DMS53 treated with DMSO at 0.1 percent for 48 hours (cell line): ENCODE measurements at regions not wholly inside any gene's neighbourhood (a gene's known extent, or its start where the extent isn't known, plus 50 kb on each side); places are given as distances from the start of the nearest gene placed in this dataset.

Experiments used
- DNase-seq: peaks from one replicate; lab custom pipeline; 2025; ENCODE audit not compliant: unreplicated experiment; lab: John Stamatoyannopoulos, UW

DNA sequence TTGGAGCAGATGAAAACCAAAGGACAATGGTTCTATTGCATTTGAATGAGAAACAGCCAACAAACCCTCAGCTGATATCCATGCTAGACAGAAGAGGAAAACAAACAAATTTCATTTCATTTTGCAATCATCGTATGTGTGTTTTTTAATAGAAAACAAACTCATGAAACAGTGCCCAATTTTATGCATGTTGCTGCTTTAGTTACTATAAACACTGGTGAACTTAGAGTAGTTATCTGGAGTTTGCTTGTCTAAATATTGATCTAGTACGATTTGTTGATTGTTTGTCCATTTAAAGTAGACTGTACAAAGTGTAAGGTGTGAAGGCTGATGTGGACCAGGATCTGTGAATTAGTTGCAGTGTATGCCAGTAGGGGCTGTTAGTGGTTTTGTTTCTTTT lies 166.6 kb downstream of the KITLG start:
- DNase-seq: no peak

DNA sequence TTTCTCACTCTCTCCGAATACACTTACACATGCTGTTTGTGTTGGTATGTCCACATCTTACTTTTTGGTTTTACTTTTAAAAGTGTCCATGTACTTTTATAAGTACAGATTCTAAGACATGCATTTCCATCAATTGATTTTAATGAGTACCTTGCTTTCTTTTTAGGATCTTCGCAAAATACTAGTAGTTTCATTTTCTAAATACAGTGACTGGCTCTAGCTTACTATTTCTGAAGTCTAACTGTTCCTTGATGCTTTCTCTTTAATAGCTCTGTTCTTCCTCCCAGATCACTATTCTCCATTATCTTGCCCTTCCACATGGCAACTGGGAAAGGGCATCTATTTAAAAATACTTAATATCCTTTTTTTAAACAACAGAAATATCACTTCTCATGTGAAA lies 164.1 kb downstream of the KITLG start:
- no peak for DNase-seq

DNA sequence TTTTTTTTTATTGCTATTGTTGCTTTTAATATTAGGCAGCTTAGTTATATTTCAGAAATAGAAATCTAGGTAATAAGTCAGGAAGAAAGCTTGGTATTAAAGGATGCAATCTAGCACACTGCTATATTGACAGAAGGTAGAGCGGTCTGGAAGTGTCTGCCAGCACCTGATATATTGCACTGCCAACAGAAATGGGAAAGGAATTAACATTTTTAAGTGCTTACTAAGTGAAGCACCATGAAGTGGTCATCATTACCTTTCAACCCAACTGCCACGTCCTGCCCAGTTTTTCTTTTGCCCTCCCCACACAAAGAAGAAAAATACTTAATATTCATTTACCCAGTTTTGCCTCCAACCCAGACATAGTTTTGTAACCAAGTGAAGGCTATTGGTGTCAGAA lies 163.5 kb downstream of the KITLG start:
- DNase-seq: peak; percentile 22

DNA sequence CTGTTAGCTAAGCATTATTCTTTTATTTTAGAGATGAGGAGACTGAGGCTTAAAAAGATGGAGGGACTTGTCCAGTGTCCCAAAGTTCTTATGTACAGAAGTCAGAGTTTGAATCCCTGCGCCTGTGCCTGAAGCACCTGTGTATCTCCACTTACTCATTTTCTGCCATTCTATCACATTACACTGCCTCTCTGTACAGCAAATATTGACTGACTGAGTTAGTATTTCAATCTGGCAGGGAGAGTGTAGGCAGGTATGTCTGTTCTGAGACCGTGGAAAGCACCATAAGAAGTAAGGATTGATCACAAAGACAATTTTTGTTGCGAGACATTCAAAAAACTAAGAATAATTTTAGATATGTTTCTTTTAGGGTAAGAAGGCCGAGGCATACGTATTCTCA lies 162.7 kb downstream of the KITLG start:
- peak; percentile 86 for DNase-seq

DNA sequence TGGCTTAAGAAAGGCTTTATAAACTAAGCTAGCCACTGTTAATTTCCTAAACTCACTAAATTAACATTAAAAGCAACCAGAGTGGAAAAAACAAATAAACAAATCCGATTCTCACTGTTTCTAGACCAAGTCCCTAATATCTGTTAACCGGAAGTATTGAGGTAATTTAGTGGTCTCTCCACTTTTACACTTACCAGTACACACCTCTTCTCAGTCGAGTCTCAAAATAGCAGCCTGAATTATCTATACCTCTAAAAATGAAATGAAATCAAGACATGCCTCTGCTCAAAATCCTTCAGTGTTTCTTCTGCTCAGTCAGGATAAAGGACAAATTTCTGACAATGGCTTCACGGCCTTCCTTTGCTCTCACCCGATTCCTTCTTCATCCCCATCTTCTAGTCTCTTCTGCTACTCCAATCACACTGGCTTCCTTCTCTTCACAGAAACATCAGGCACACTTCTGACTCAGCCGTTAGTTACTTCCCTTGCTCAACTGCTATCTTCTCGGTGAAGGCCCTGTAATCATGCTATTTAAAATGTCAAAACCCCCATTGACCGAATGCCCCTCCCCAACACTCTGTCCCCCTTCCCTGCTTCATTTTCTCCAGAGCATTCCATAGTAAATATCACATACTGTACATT lies 161.3 kb downstream of the KITLG start:
- DNase-seq: no peak

DNA sequence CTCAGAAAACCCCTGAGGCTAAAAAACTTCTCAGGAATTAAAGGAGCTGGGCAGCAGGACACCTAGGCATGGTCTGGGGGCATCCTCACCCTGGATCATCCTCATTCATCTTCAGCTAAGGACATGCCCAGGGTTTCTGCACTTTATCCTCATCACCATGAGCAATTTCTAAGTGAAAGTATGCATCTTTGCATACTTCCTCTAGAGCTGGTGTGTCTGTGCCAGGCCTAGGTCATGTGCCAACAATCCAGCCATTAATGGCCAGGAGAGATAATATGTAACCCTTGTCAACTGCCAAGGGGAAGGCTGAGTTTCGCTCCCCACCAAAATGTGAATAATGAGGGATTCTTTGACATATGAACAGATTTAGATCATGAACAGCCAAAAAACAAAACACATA lies 160.5 kb downstream of the KITLG start:
- no peak for DNase-seq

DNA sequence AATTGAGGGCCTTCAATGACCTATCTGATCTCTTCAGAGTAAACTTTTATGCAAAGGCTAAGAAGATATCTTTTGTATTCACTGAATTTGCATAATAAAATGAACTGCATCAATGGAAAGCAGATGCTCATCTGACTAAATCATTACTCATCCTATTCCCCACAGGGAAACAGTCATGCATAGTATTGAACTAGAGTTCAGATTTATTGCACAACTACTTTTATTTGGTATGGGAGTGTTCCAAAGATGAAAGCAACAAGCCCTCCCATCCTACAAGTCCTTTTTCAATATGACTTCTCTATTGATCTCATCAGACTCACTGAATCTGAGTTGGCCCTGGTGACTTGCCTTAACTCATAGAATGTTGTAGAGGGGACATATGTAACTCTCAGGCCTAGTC lies 159.8 kb downstream of the KITLG start:
- no peak for DNase-seq

DNA sequence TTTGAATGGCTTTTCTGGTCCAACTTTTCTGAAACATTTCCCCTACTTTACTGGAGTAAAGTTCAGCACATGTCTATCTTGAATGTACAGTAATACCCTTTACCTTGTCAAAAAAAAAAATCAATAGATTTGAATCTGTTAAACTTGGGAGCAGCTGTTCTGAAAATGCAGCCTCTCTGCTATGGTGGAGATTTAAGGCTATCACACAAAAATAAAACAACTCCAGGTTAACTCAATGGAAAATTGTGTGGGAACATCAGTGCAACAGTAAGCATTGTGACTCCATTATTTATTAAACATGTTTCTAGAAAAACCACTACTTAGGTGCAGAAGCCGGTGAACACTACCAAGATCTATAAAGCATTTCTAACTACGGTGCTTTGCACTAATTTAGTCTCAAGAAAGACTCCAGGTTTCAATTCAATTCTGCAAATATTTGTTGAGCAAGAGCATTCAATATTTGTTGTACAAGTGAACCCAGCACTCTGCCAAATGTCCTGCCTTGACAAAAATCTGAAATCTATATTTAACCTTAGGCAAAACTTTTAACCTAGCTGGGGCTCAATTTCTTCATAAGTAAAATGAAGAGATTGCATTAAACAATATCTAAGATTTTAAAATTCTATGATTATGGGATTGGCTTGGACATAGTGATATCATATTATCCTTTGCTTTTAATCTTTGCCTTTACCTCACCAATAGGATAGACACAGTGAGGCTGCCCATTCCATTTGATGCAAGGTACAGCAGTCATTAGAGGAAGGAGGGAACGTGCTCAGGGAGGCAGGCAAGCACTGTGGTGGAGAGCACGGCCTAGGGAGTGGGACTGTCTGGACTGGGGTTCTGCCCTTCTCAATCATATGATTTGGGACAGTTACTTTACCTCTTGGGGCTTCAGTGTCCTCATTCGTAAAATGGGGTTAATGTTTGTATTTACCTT lies 155.2 kb downstream of the KITLG start:
- no peak for DNase-seq

DNA sequence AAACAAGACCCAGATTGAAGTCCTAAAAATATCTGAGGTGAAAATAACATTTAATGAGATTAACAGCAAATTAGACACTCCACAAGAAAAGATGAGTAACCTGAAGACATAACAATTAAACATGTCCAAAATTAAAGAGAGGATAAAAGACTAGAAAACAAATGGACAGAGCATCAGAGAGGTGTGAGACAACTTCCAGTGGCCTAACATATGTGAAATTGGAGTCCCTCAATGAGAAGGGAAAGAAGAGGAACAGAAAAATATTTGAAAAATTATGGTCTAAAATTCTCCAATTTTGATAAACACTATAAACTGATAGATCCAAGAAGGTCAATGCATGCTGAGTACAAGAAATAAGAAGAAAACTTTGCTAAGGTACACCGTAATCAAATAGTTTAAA lies 151.9 kb downstream of the KITLG start:
- DNase-seq: no peak

DNA sequence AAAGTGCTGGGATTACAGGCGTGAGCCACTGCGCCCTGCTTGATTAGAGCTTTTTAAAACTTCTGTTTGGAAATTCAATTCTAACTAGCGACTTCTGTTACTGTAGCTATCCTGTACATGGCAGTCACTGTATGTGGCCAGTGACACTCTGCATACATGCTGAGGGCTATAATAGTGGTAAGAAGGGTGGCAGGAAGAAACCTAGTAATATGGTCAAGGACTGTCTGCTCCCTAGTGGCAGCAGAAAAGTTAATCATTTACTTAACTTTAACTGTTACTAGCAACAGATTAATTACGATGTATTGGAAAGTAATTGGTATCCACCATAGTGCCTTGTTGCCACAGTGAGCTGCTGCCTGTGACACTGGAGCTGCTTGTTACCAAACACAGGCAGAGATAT lies 149.0 kb downstream of the KITLG start:
- peak; percentile 56 for DNase-seq

DNA sequence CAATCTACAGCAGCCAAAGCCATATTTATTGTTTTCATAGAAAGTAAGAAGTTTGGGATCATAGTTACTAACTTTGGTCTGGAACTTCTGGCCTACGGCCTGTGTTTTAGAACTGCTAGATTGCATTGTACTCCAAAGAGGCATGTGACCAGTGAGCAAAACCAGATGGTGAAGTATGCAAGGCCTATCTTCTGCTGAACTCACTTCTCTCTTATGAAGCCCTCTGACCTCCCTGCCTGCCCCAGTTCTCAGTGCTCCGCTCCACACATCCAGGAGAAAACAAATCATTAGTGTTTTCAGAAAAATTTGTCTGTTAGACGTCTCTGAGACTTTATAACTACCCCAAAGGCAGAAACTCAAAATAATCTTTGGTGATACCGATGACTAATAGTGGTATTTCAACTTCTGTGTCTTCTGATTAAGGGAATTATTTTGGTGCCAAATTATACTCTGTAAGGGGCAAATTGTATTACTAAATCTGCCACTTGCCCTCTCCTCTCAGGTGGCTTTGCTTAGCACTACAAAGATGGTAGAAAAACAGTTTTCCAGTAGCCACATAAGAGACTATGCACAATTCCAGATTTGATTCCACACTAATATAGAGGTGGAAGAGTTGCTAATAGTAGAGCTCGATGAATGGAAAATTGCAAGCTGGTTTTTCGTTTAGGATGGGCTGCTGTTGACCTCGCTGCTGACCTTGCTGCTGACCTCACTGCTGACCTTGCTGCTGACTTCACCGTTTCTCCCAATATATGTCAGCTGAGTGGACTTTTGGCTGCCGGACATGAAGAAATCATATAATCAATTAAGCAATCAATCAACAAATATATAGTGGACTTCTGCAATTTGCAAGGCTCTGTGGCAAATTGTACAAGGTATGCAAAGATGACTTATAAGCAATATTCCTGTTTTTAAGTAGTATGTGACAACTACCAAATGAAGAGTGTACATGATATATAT lies 147.5 kb downstream of the KITLG start:
- no peak for DNase-seq

DNA sequence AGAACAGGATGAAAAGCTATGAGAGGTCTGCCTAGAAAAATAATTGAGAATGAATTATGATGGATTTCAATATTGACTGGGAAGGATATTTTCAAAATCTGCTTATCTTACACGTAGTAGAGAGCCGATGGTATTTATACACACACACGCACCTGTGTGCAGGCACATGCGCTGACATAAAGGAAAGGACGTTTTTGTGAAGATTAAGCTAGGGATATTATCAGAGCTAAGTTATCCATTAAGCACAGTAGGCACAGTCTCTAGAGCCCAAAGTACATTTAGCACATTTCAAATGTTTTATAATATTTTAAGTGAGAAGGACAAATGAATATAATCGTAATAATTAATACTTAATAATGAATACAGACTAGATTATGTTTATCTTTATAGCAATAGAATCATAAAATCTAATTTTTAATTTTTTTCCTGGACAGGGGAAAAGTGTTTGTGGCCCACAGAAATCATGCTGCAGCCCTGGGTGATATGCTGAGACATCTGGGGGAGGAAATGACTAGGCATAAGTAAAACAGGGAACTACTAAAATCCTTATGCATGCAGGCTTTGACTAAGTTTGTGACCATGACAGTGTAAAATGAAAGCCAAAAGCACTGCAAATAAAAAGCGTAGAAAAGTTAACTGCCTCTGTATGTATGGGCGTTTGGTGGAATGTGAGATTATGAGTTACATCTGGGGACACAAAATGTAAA lies 146.1 kb downstream of the KITLG start:
- DNase-seq: no peak

DNA sequence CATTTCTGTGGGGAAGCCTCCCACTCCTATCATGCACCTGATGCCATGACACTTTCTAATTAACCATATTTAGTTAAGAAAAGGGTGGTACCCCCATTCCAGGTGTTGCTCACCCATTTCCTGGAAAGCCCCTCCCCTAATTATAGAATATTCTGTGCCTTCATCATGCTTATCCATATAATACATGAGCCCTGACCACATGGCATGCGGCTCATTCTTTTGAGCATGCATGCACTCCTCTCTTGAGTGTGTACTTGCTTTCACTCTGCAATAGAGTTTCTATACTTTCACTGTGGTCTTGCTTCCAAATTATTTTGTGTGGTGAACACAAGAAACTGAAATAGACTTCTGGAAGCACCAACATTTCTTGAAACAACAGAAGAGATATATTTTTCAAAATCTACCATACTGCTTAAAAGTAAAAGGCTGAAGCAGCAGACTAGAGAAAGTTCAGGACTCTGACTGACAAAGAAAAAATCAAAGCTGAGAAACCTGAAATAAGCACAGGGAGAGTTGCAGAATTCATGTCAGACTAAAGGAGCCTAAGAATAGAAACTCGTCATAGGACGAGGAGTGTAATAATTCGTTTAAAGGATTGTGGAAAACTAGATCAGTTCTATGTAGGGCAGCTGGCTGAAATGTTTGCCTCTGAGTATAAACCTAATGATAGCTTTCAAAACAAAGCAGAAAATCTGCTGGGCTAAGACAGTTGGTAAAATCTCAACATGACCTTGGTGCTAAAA lies 144.8 kb downstream of the KITLG start:
- DNase-seq: no peak

DNA sequence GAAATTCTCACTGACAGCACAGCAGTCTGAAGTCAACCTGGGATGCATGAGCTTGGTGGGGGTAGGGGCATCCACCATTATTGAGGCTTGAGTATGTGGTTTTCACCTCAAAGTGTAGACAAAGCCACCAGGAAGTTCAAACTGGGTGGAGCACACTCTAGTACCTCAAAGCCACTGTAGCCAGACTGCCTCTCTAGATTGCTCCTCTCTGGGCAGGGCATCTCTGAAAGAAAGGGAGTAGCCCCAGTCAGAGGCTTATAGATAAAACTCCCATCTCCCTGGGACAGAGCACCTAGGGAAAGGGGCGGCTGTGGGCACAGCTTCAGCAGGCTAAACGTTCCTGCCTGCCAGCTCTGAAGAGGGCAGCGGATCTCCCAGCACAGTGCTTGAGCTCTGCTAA lies 143.0 kb downstream of the KITLG start:
- DNase-seq: no peak
